ENCODE measurements at regions not wholly inside any gene's neighbourhood (a gene's known extent, or its start where the extent isn't known, plus 50 kb on each side); places are given as distances from the start of the nearest gene placed in this dataset.

GRCh38 chr6:94670017-94670416 lies 907.3 kb upstream of the MANEA start:
- DNase-seq (ENCODE audit: low read depth, low spot score) (no peak), ATAC-seq (no peak)
- POLR2A ChIA-PET = no interaction called here
- no peaks in the 10 kb centered on the region for H3K27me3 ChIP-seq (ENCODE audit: control insufficient read depth, insufficient read depth, low read length)
- no peaks in the 10 kb centered on the region for H3K4me1 ChIP-seq (ENCODE audit: control insufficient read depth, insufficient read depth, low read length)
- intact Hi-C loops (cut with micrococcal nuclease; ENCODE audit: unreplicated experiment) = no loop called here
- TF ChIP-seq TCF7L2 (IDR thresholded peaks at IDR 0.05; ENCODE audit: low read depth, low read length) (no peak), SIN3A (IDR thresholded peaks at IDR 0.05; ENCODE audit: borderline replicate concordance, insufficient read depth, low read depth, low read length) (no peak), POLR2AphosphoS5 (IDR thresholded peaks at IDR 0.05; ENCODE audit: low read depth, low read length) (no peak), CTCF (IDR thresholded peaks at IDR 0.05) (no peak), REST (IDR thresholded peaks at IDR 0.05; ENCODE audit: insufficient read depth in 1 of 2, low read depth in 2 of 2, low read length in 1 of 2) (no peak)
- no peak overlapping the region for H3K27ac ChIP-seq (ENCODE audit: low read length)
- CTCF ChIA-PET = no interaction called here
- no peaks in the 10 kb centered on the region for H3K36me3 ChIP-seq (ENCODE audit: control insufficient read depth, insufficient read depth, low read length)
- H3K4me3 ChIP-seq (ENCODE audit: low read depth in 2 of 2, low read length in 2 of 2) = no peak overlapping the region
- H3K9me3 ChIP-seq (ENCODE audit: control insufficient read depth, insufficient read depth, low read depth, low read length) = no peaks in the 10 kb centered on the region
- BruUV-seq (replicated peaks) = no TSS peak
- in situ Hi-C loops (cut with HindIII; ENCODE audit: low pct_unique_long_range_greater_than_20kb, low sequenced_read_pairs) = no loop called here

GRCh38 chr6:94668876-94669275 lies 908.5 kb upstream of the MANEA start:
- H3K4me1 ChIP-seq (ENCODE audit: control insufficient read depth, insufficient read depth, low read length) = no peaks in the 10 kb centered on the region
- BruUV-seq (replicated peaks) = no TSS peak
- intact Hi-C loops (cut with micrococcal nuclease; ENCODE audit: unreplicated experiment) (no loop called here), in situ Hi-C loops (cut with HindIII; ENCODE audit: low pct_unique_long_range_greater_than_20kb, low sequenced_read_pairs) (no loop called here)
- DNase-seq (ENCODE audit: low read depth, low spot score) (no peak), ATAC-seq (no peak)
- H3K36me3 ChIP-seq (ENCODE audit: control insufficient read depth, insufficient read depth, low read length) = no peaks in the 10 kb centered on the region
- H3K9me3 ChIP-seq (ENCODE audit: control insufficient read depth, insufficient read depth, low read depth, low read length) = no peaks in the 10 kb centered on the region
- H3K27ac ChIP-seq (ENCODE audit: low read length) = no peak overlapping the region
- POLR2A ChIA-PET = no interaction called here
- CTCF ChIA-PET = no interaction called here
- no peaks in the 10 kb centered on the region for H3K27me3 ChIP-seq (ENCODE audit: control insufficient read depth, insufficient read depth, low read length)
- H3K4me3 ChIP-seq (ENCODE audit: low read depth in 2 of 2, low read length in 2 of 2) = no peak overlapping the region
- TF ChIP-seq SIN3A (IDR thresholded peaks at IDR 0.05; ENCODE audit: borderline replicate concordance, insufficient read depth, low read depth, low read length) (no peak), CTCF (IDR thresholded peaks at IDR 0.05) (no peak), TCF7L2 (IDR thresholded peaks at IDR 0.05; ENCODE audit: low read depth, low read length) (no peak), POLR2AphosphoS5 (IDR thresholded peaks at IDR 0.05; ENCODE audit: low read depth, low read length) (no peak), REST (IDR thresholded peaks at IDR 0.05; ENCODE audit: insufficient read depth in 1 of 2, low read depth in 2 of 2, low read length in 1 of 2) (no peak)
